Thoracic aorta (tissue), 2 donors: ENCODE measurements at regions not wholly inside any gene's neighbourhood (a gene's known extent, or its start where the extent isn't known, plus 50 kb on each side); places are given as distances from the start of the nearest gene placed in this dataset.

Experiments used
- ATAC-seq: fragments of 150-250 bp; one replicate; pipeline ENCODE4 v1.8.0; 2017; ENCODE audit warnings: low read depth; ENCODE audit not compliant: insufficient number of reproducible peaks, low FRiP score
- DNase-seq: peaks from one replicate; pipeline ENCODE4 v3.0.0-alpha.2; 2020; ENCODE audit warnings: low spot score
- H3K27ac ChIP-seq, 2 donors: fragments of 200-600 bp; sonication (generic); 1 replicate in 1 of 2; 2 replicates in 1 of 2; pipeline ENCODE4 v1.5.1; 2016; ENCODE audit warnings: mild to moderate bottlenecking in 2 of 2, moderate library complexity in 2 of 2
- H3K27me3 ChIP-seq: fragments of 200-600 bp; sonication (generic); replicated peaks from 2 replicates; pipeline ENCODE4 v1.6.0; 2016; ENCODE audit warnings: mild to moderate bottlenecking; ENCODE audit not compliant: insufficient read depth
- H3K36me3 ChIP-seq: fragments of 200-600 bp; sonication (generic); one replicate; pipeline ENCODE4 v1.5.1; 2016
- H3K4me1 ChIP-seq, 2 donors: fragments of 200-600 bp; sonication (generic); 1 replicate in 1 of 2; 2 replicates in 1 of 2; pipeline versions ENCODE4 v1.5.1 to v1.6.0; 2016; ENCODE audit warnings: low read depth in 2 of 2, mild to moderate bottlenecking in 1 of 2; ENCODE audit not compliant: control insufficient read depth in 1 of 2
- H3K4me3 ChIP-seq: fragments of 200-600 bp; sonication (generic); 2 replicates; pipeline ENCODE4 v1.5.1; 2016; ENCODE audit warnings: mild to moderate bottlenecking
- H3K9me3 ChIP-seq: fragments of 200-600 bp; sonication (generic); 2 replicates; pipeline ENCODE4 v1.5.1; 2016
- TF ChIP-seq, protein P1 (sequence below): fragments of 200-600 bp; sonication (generic); IDR thresholded peaks from one replicate; pipeline ENCODE4 v1.5.1; 2019; ENCODE audit warnings: antibody characterized with exemption

DNA sequence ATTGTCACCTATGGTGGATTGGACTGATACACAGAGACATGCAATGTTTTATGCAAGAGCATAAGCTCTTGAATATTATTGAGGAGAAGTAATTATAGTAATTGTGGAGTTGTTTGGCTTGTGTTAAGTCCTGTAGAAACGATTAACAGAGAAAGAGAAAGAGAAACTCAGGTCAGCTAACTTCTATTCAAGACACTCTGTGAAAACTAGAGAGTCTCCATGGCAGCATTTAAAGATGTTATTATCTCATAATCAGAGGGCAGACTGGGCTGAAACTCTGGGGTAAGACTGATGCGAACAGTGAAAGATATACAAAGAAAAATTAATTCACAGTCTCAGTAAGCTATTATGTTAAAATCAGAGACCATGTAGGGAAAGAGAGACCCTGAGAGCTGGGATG is 625.7 kb downstream of the FAT4 start:
- no peaks in the 10 kb centered on the region for H3K4me1 ChIP-seq
- no peaks in the 10 kb centered on the region for H3K9me3 ChIP-seq
- no peaks in the 10 kb centered on the region for H3K36me3 ChIP-seq
- DNase-seq (no peak), ATAC-seq (no peak)
- TF ChIP-seq, protein P1, sequence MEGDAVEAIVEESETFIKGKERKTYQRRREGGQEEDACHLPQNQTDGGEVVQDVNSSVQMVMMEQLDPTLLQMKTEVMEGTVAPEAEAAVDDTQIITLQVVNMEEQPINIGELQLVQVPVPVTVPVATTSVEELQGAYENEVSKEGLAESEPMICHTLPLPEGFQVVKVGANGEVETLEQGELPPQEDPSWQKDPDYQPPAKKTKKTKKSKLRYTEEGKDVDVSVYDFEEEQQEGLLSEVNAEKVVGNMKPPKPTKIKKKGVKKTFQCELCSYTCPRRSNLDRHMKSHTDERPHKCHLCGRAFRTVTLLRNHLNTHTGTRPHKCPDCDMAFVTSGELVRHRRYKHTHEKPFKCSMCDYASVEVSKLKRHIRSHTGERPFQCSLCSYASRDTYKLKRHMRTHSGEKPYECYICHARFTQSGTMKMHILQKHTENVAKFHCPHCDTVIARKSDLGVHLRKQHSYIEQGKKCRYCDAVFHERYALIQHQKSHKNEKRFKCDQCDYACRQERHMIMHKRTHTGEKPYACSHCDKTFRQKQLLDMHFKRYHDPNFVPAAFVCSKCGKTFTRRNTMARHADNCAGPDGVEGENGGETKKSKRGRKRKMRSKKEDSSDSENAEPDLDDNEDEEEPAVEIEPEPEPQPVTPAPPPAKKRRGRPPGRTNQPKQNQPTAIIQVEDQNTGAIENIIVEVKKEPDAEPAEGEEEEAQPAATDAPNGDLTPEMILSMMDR, result no peak
- H3K27ac ChIP-seq, result no peak overlapping the region
- H3K4me3 ChIP-seq, result no peak overlapping the region
- no peaks in the 10 kb centered on the region for H3K27me3 ChIP-seq

DNA sequence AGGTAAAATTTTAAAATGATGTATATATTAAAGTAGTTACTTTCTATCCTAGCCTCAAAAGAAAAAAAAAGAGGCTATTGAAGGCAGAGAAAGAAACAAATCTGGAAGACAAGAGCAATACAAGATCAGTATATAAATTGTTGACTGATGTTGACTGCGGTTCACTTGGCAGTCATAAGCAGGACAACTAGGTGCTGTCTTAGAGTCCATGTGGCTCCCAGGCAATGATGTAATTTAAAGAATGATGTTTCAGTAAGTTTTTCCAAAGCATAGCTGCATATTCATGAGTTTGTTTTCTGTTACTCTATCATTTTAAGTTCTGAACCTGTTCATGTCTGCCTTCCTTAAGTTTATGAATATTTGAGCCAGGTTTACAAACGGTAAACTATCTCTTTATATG is 630.2 kb downstream of the FAT4 start:
- TF ChIP-seq, protein P1, result no peak
- ATAC-seq, result no peak
- H3K4me1 ChIP-seq, result peaks cover 0 to 6% of the 10 kb centered on the region in 2 donors

DNA sequence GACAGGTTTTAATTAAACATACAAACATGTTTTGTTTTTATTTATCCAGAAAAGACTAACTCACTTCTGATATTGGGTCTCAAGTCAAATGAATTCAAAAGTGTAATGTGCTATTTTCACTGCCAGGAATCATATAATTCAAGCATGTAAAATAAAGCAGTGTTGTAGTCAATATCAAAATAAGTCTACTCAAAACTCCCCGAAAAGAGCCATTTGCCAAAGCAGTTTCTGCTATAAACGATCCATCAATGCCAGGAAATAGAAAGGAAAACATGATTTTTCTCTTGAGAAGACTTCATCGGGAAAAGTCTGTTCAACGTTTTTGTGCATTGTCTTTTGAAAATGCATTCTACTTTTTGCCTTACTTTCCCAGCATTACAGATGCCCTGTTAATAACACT is 633.3 kb downstream of the FAT4 start:
- TF ChIP-seq, protein P1, result no peak
- DNase-seq, result no peak
- H3K27ac ChIP-seq, result no peak overlapping the region

More for the DNA sequence above, 630.2 kb downstream of the FAT4 start:
- H3K27ac ChIP-seq, result no peak overlapping the region
- H3K36me3 ChIP-seq, result no peaks in the 10 kb centered on the region
- H3K27me3 ChIP-seq, result no peaks in the 10 kb centered on the region
- no peak for DNase-seq
- no peak overlapping the region for H3K4me3 ChIP-seq
- no peaks in the 10 kb centered on the region for H3K9me3 ChIP-seq

DNA sequence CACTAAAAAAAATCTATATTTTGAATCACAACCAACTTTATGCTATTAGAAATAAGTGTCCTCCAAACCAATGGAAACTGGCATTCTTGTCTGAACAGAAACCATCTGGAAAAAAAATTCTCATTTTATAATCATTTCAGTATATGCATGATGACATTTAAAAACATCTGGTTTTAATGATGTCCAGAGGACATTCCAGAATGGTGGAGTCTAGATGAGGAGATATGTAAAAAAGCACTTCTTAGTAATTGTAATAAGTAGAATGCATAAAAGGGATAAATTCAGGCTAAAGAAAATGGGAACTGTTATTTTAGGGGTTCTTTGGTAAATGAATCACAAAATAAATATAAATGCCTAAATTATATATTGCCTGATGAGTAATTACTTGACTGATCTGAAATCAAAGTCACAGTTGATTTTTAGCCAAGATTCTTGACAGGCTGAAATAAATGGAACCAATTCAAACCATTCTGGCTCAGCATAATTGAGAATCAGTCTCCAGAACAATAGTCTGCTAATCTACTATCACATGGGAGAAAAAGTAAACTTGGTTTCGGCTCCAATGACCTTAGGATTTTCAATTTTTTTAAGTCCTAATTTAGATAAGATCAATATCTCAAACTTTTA is 636.6 kb downstream of the FAT4 start:
- TF ChIP-seq, protein P1, result no peak
- no peak for ATAC-seq
- Histone ChIP-seq H3K9me3 (no peaks in the 10 kb centered on the region), H3K4me3 (no peak overlapping the region), H3K27me3 (no peaks in the 10 kb centered on the region), H3K27ac (no peak overlapping the region), H3K36me3 (no peaks in the 10 kb centered on the region), H3K4me1 (peaks cover 0 to 6% of the 10 kb centered on the region in 2 donors)
- no peak for DNase-seq

More for the DNA sequence above, 633.3 kb downstream of the FAT4 start:
- Histone ChIP-seq H3K9me3 (no peaks in the 10 kb centered on the region), H3K27me3 (no peaks in the 10 kb centered on the region), H3K36me3 (no peaks in the 10 kb centered on the region), H3K4me3 (no peak overlapping the region), H3K4me1 (peaks cover 0 to 6% of the 10 kb centered on the region in 2 donors)
- no peak for ATAC-seq

DNA sequence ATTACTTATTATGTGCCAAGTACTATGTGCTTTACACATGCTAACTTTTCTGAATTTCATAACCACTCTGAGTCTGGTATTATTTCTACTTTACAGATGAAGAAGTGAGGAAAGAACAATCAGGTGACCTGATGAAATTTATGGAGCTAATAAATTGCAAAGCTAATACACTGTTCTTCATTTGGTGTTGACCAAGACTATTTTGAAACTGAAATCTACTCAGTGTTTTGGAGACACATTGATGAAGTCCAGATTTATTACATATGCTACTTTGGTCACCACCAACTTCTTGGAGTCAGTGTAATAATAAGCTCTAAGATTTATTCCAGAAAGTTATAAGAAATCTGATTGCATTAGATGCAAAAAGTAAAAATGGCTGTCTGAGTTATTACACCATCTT is 637.9 kb downstream of the FAT4 start:
- Histone ChIP-seq H3K27me3 (no peaks in the 10 kb centered on the region), H3K4me3 (no peak overlapping the region), H3K36me3 (no peaks in the 10 kb centered on the region), H3K4me1 (peaks cover 0 to 6% of the 10 kb centered on the region in 2 donors), H3K9me3 (no peaks in the 10 kb centered on the region), H3K27ac (no peak overlapping the region)
- no peak for ATAC-seq
- DNase-seq, result no peak
- TF ChIP-seq, protein P1, result no peak
